A673 (cell line): ENCODE measurements at regions not wholly inside any gene's neighbourhood (a gene's known extent, or its start where the extent isn't known, plus 50 kb on each side); places are given as distances from the start of the nearest gene placed in this dataset.

Source experiments
- BruUV-seq: library from RNA; stranded (reverse); fragments of 400-500 nt; replicated peaks from 2 replicates; lab custom pipeline; 2021; lab: Mats Ljungman, UMichigan
- CTCF ChIA-PET: fragments of 300-600 bp; sonication (Branson Sonifier 250); formaldehyde crosslinking; loops from one replicate; lab custom pipeline; 2022; ENCODE audit warnings: antibody characterized with exemption; lab: Charles Lee
- POLR2A ChIA-PET: fragments of 300-600 bp; sonication (Branson Sonifier 250); formaldehyde crosslinking; loops from one replicate; lab custom pipeline; 2022; ENCODE audit warnings: antibody characterized with exemption; ENCODE audit not compliant: low non-redundant PET; lab: Charles Lee
- DNase-seq: peaks from one replicate; pipeline ENCODE4 v3.0.0-alpha.2; 2015; ENCODE audit warnings: low spot score
- H3K27ac ChIP-seq: fragments of 200-600 bp; sonication (generic); 2 replicates; pipeline ENCODE4 v1.5.1; 2016; ENCODE audit warnings: mixed run types, low read depth, mild to moderate bottlenecking, mixed read lengths, antibody characterized with exemption, low read length; ENCODE audit not compliant: poor library complexity, severe bottlenecking
- H3K27me3 ChIP-seq: fragments of 200-600 bp; sonication (generic); replicated peaks from 2 replicates; pipeline ENCODE4 v1.6.1; 2017; ENCODE audit warnings: mixed run types, low read depth, mild to moderate bottlenecking, mixed read lengths, antibody characterized with exemption, low read length; ENCODE audit not compliant: insufficient read depth, poor library complexity
- H3K36me3 ChIP-seq: fragments of 200-600 bp; sonication (generic); 2 replicates; pipeline ENCODE4 v1.6.1; 2016; ENCODE audit warnings: mixed run types, mild to moderate bottlenecking, mixed read lengths, antibody characterized with exemption, low read length; ENCODE audit not compliant: insufficient read depth, poor library complexity, severe bottlenecking
- H3K4me1 ChIP-seq: fragments of 200-600 bp; sonication (generic); 2 replicates; pipeline ENCODE4 v1.6.1; 2017; ENCODE audit warnings: mixed run types, mild to moderate bottlenecking, mixed read lengths, antibody characterized with exemption, low read length; ENCODE audit not compliant: insufficient read depth, poor library complexity, severe bottlenecking
- H3K4me3 ChIP-seq: fragments of 200-600 bp; sonication (generic); 2 replicates; pipeline ENCODE4 v1.5.1; 2016; ENCODE audit warnings: low read depth, mixed run types, mild to moderate bottlenecking, mixed read lengths, low read length; ENCODE audit not compliant: poor library complexity, severe bottlenecking
- H3K9me3 ChIP-seq: fragments of 200-600 bp; sonication (generic); 2 replicates; pipeline ENCODE4 v1.6.1; 2016; ENCODE audit warnings: mixed run types, low read depth, mild to moderate bottlenecking, mixed read lengths, antibody characterized with exemption, low read length; ENCODE audit not compliant: poor library complexity, severe bottlenecking
- CTCF ChIP-seq: fragments of 300-800, 200-600 bp; sonication (generic); conservative IDR thresholded peaks from 2 replicates; pipeline ENCODE4 v1.5.1; 2017; ENCODE audit warnings: low read depth, mild to moderate bottlenecking, antibody characterized with exemption, low read length, moderate library complexity, mixed read lengths
- EZH2 ChIP-seq: fragments of 200-600 bp; sonication (generic); IDR thresholded peaks from 2 replicates; pipeline ENCODE4 v1.6.1; 2017; ENCODE audit warnings: borderline replicate concordance, low read depth, mild to moderate bottlenecking, mixed read lengths, antibody characterized with exemption, low read length; ENCODE audit not compliant: poor library complexity, severe bottlenecking
- intact Hi-C: fragments of 100-400 bp; cut with micrococcal nuclease; formaldehyde crosslinking; loops from one replicate; pipeline ENCODE4 v1.10.0; 2022; ENCODE audit not compliant: unreplicated experiment

- H3K27ac ChIP-seq, result no peak overlapping the region
- H3K4me3 ChIP-seq, result no peak overlapping the region
- ChIA-PET POLR2A (interaction anchor here (0.7 kb wide), 1 partner anchor 121 kb away, joined by 3 read pairs; no protein-coding TSS in a partner anchor), CTCF (no interaction called here)
- H3K4me1 ChIP-seq, result no peaks in the 10 kb centered on the region
- no peak for TF ChIP-seq CTCF
- no peak for TF ChIP-seq EZH2
- no peak for DNase-seq
- peaks cover 4% of the 10 kb centered on the region for H3K9me3 ChIP-seq
- no peaks in the 10 kb centered on the region for H3K36me3 ChIP-seq
- no TSS peak for BruUV-seq
- H3K27me3 ChIP-seq, result no peaks in the 10 kb centered on the region
- intact Hi-C loops, result no loop called here
Observed at GRCh38 chr12:125593269-125593668, 528.0 kb downstream of the AACS start.

DNA sequence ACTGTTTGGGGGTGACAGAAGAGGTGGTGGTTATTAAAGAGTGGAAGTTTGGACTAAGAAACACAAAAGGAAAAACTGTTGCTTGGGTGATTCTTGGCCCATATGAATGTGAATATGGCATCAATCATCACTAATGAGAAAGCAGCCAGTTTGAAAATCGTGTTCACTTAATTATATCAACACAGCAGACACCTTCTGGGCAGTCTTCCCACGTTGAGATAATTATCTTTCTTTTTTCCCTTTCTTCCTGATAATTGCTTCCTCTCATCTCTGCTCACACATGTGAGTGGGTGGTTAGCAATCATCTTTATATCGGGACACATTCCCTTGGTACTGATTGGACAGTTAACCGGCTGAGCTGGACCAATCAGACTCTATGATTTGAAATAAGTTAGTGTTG lies 539.7 kb downstream of the AACS start:
- no TSS peak for BruUV-seq

GRCh38 chr12:125606312-125606711 lies 541.1 kb downstream of the AACS start:
- no peaks in the 10 kb centered on the region for H3K27me3 ChIP-seq
- intact Hi-C loops, result no loop called here
- DNase-seq, result no peak
- BruUV-seq, result no TSS peak
- H3K4me3 ChIP-seq, result no peak overlapping the region
- no peaks in the 10 kb centered on the region for H3K9me3 ChIP-seq
- ChIA-PET CTCF (no interaction called here), POLR2A (no interaction called here)
- no peaks in the 10 kb centered on the region for H3K4me1 ChIP-seq
- H3K36me3 ChIP-seq, result no peaks in the 10 kb centered on the region
- TF ChIP-seq EZH2, result no peak
- TF ChIP-seq CTCF, result no peak
- H3K27ac ChIP-seq, result no peak overlapping the region

More for the DNA sequence above, 539.7 kb downstream of the AACS start:
- H3K9me3 ChIP-seq, result no peaks in the 10 kb centered on the region
- no peak overlapping the region for H3K4me3 ChIP-seq
- DNase-seq, result no peak
- intact Hi-C loops, result no loop called here
- H3K4me1 ChIP-seq, result no peaks in the 10 kb centered on the region
- ChIA-PET POLR2A (no interaction called here), CTCF (no interaction called here)
- no peaks in the 10 kb centered on the region for H3K27me3 ChIP-seq
- TF ChIP-seq CTCF (no peak), EZH2 (no peak)
- no peaks in the 10 kb centered on the region for H3K36me3 ChIP-seq
- H3K27ac ChIP-seq, result no peak overlapping the region
